Lung (tissue), 11 donors: ENCODE measurements at regions not wholly inside any gene's neighbourhood (a gene's known extent, or its start where the extent isn't known, plus 50 kb on each side); places are given as distances from the start of the nearest gene placed in this dataset.

Experiments
- ATAC-seq: fragments of 200-7000 bp; cut with Tn5 transposase; one replicate; pipeline ENCODE4 v1.9.1; 2020; ENCODE audit warnings: moderate number of reproducible peaks; ENCODE audit not compliant: insufficient read depth, low FRiP score
- DNase-seq, 3 donors: peaks; one replicate each; pipeline ENCODE4 v3.0.0-alpha.2; 2013 to 2017
- H3K27ac ChIP-seq, 2 donors: one replicate each; pipeline ENCODE4 v1.5.1; 2013; ENCODE audit warnings: mild to moderate bottlenecking in 2 of 2, moderate library complexity in 2 of 2, control low read depth in 1 of 2, inconsistent platforms in 1 of 2, low read depth in 1 of 2, low read length in 1 of 2
- H3K27me3 ChIP-seq, 3 donors: one replicate each; pipeline ENCODE4 v1.5.1; 2013; ENCODE audit warnings: low read length in 2 of 3; ENCODE audit not compliant: control insufficient read depth in 3 of 3, insufficient read depth in 3 of 3
- H3K36me3 ChIP-seq, 4 donors: one replicate each; pipeline ENCODE4 v1.5.1; 2013; ENCODE audit warnings: low read length in 4 of 4, mild to moderate bottlenecking in 1 of 4, moderate library complexity in 1 of 4; ENCODE audit not compliant: control insufficient read depth in 4 of 4, insufficient read depth in 4 of 4
- H3K4me1 ChIP-seq, 5 donors: one replicate each; pipeline ENCODE4 v1.5.1; 2013; ENCODE audit warnings: low read length in 5 of 5, mild to moderate bottlenecking in 2 of 5, moderate library complexity in 1 of 5; ENCODE audit not compliant: control insufficient read depth in 5 of 5, insufficient read depth in 5 of 5
- H3K4me3 ChIP-seq: one replicate; pipeline ENCODE4 v1.5.1; 2013; ENCODE audit warnings: mild to moderate bottlenecking, control low read depth, moderate library complexity
- H3K9ac ChIP-seq, 2 donors: one replicate each; pipeline ENCODE4 v1.5.1; 2013; ENCODE audit warnings: low read length in 2 of 2, control low read depth in 1 of 2; ENCODE audit not compliant: insufficient read depth in 1 of 2
- H3K9me3 ChIP-seq, 4 donors: one replicate each; pipeline ENCODE4 v1.5.1; 2013; ENCODE audit warnings: low read length in 3 of 4, mild to moderate bottlenecking in 1 of 4, moderate library complexity in 1 of 4; ENCODE audit not compliant: control insufficient read depth in 4 of 4, insufficient read depth in 3 of 4
- WGBS, 2 donors: extraction: QIAGEN DNeasy Blood & Tissue Kit; methylation state at CpG; one replicate each; pipeline ENCODE4 v1.1.7; 2013; 5-methylcytosine and 5-hydroxymethylcytosine counted together
- TF ChIP-seq, protein P1 (sequence below): IDR thresholded peaks from 2 replicates; pipeline ENCODE4 v1.5.1; 2012; ENCODE audit warnings: mild to moderate bottlenecking; ENCODE audit errors: control extremely low read depth, extremely low read depth
- donor health status: control.
- donor health status: control.
- donor health status: Bipolar disorder and iron deficiency.
- donor health status: healthy.
- donor health status: DM: yes; HTN: yes; CAD: no.

DNA sequence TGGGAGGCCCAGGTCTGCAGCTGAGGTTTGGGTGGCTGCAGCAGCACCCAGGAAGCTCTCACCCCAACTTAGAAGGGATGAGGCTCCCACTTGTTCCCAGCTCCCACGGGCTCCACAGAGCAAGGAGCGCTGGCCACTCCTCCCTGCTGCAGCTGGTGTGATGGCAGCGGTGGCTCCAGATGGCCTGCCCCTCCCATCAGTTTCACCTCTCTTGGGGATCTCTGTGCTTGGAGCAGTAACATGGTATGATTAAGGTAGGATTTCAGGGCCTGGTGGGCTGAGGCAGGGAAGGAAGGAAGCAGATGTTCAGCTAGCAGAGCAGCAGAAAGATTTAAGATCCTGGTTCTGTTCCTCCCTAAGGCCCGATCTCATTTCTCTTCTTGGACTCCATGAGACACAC, 66.8 kb upstream of the KIF5B start:
- Histone ChIP-seq H3K9me3 (peaks cover 0 to 16% (median 0%) of the 10 kb centered on the region in 4 donors), H3K27ac (no peak overlapping the region), H3K4me3 (no peak overlapping the region), H3K27me3 (no peaks in the 10 kb centered on the region), H3K4me1 (no peaks in the 10 kb centered on the region), H3K36me3 (no peaks in the 10 kb centered on the region), H3K9ac (no peak overlapping the region)
- no peak for DNase-seq
- ATAC-seq, result no peak
- 86 to 93% methylated on average over 4 of the region's 4 CpGs for WGBS, 2 donors
- TF ChIP-seq, protein P1, sequence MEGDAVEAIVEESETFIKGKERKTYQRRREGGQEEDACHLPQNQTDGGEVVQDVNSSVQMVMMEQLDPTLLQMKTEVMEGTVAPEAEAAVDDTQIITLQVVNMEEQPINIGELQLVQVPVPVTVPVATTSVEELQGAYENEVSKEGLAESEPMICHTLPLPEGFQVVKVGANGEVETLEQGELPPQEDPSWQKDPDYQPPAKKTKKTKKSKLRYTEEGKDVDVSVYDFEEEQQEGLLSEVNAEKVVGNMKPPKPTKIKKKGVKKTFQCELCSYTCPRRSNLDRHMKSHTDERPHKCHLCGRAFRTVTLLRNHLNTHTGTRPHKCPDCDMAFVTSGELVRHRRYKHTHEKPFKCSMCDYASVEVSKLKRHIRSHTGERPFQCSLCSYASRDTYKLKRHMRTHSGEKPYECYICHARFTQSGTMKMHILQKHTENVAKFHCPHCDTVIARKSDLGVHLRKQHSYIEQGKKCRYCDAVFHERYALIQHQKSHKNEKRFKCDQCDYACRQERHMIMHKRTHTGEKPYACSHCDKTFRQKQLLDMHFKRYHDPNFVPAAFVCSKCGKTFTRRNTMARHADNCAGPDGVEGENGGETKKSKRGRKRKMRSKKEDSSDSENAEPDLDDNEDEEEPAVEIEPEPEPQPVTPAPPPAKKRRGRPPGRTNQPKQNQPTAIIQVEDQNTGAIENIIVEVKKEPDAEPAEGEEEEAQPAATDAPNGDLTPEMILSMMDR, result no peak

DNA sequence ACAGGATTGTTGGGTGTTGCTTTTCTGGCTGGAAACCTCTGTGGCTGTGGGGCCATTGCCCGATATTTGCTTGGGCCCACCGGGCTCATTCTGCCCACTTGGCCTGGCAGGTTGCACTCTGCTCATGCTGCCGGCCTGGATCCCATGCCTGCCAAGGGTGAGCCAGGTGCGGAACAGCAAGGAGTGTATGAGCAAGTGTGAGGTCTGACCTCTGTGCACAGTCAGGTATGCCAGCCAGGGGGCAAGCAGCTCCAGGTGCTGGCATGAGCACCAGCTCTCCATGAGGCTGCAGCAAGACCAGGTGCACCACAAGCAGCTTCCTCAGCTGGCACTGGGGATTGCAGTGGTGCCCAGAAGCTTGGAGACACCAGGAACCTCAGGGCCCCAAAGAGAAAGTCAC, 65.4 kb upstream of the KIF5B start:
- Histone ChIP-seq H3K9ac (no peak overlapping the region), H3K4me3 (no peak overlapping the region), H3K9me3 (peaks cover 0 to 16% (median 0%) of the 10 kb centered on the region in 4 donors), H3K27me3 (no peaks in the 10 kb centered on the region), H3K27ac (no peak overlapping the region), H3K4me1 (no peaks in the 10 kb centered on the region), H3K36me3 (no peaks in the 10 kb centered on the region)
- ATAC-seq (no peak), DNase-seq (no peak)
- WGBS, 2 donors, result 96 to 100% methylated on average over 4 of the region's 4 CpGs
- TF ChIP-seq, protein P1, result no peak

DNA sequence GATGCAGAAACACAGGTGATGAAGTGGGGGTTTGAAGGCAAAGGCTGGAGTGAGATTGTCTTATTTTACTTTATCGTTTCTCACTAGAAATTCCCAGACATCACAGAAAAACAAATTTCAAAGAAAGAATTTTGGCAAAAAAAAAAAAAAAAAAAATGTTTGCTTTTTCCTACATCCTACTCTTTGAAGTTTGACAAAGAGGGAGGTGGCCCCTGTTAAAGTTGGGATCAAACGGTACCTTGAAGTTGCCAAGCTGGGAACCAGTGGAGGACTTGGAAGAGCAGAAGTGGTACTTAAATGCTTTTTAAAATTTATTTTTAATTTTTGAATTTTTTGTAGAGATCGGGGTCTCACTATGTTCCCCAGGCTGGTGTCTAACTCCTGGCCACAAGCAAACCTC, 63.9 kb upstream of the KIF5B start:
- Histone ChIP-seq H3K36me3 (no peaks in the 10 kb centered on the region), H3K27ac (no peak overlapping the region), H3K9ac (no peak overlapping the region), H3K27me3 (no peaks in the 10 kb centered on the region), H3K9me3 (peaks cover 0 to 18% (median 0%) of the 10 kb centered on the region in 4 donors), H3K4me3 (no peak overlapping the region), H3K4me1 (peaks cover 0 to 2% (median 0%) of the 10 kb centered on the region in 5 donors)
- DNase-seq (no peak), ATAC-seq (no peak)
- TF ChIP-seq, protein P1, result no peak
- WGBS, 2 donors, result 76 to 90% methylated on average over 3 of the region's 3 CpGs

DNA sequence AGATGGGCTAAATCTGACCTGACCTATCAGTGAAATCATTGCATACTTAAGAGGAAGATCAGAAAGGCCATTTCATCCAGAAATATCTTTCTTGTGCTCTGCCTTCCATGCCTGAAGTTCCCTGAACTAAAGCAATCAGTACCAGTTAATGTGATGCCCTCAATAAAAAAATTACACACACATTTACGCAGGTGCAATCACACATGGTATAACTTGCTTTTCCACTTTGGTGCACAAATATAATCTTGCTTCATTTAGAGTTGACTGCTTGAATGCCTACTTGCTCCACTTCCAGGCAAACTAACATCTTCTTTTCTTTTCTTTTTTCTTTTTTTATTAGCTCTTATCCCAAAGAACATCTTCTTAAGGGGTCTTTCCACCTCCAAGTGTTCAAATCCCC, 58.3 kb upstream of the KIF5B start:
- TF ChIP-seq, protein P1, result no peak
- Histone ChIP-seq H3K9ac (no peak overlapping the region), H3K27ac (no peak overlapping the region), H3K27me3 (no peaks in the 10 kb centered on the region), H3K4me3 (no peak overlapping the region), H3K4me1 (peaks cover 0 to 6% (median 4%) of the 10 kb centered on the region in 5 donors), H3K36me3 (no peaks in the 10 kb centered on the region), H3K9me3 (peaks cover 0 to 2% (median 0%) of the 10 kb centered on the region in 4 donors)
- DNase-seq, result peak in 2 of 3 donors; percentile 17 to 58
- ATAC-seq, result no peak
- WGBS, 2 donors, result 0 to 84% methylated on average over 1 of the region's 1 CpG
